ENCODE measurements at regions not wholly inside any gene's neighbourhood (a gene's known extent, or its start where the extent isn't known, plus 50 kb on each side); places are given as distances from the start of the nearest gene placed in this dataset.

DNA sequence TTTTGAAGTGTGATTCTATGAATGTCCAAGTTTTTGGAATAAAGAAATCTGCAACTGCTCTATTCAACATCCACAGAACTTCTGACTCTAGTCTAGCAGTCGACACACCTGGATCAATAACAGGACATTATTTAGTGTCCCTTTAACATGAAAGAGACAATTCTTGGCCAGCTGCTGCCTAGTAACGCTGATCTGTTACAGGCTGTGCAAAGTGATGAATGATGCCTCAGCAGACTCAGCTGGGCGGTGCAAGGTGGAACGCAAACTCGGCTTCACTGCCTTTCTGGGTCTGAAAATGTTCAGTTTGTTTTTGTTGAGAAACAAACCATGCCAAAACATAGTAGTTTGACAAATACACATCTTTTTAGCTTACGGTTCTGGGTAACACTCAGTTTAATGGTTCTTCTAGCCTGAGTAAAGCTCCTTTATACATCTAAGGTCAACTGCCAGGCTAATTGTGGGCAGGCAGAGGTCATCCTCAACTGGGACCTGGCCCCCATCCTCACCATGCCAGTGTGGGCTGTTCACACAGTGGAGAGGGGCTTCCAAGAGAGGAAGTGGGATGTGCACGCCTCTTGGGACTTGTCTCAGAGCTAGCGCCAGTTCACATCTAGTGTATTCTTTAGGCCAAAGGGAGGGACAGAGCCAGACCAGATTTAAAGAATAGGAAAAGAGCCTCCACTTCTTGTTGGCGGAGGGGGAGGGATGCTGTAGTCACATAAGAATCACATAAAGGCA is 879.7 kb downstream of the QKI start:
- DNase-seq (ENCODE audit: low read depth): no peak

DNA sequence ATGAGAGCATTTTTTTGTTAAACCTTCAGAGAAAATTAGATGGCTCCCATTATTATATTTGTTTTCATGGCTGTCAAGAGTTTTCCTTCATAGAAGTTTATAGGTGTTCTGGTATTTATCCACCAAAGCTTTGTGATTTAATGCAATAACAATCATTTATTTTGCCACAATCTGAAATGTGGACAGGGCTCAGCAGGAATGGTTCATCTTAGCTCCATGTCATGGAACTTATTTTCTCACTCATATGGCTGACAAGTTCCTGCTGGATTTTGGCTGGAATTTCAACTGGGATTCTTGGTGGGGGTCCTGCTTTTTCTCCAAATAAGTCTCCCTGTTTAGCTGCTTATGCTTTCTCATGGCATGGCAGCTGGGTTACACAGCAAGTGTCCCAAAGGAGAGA is 876.7 kb downstream of the QKI start:
- DNase-seq (ENCODE audit: low read depth): no peak

DNA sequence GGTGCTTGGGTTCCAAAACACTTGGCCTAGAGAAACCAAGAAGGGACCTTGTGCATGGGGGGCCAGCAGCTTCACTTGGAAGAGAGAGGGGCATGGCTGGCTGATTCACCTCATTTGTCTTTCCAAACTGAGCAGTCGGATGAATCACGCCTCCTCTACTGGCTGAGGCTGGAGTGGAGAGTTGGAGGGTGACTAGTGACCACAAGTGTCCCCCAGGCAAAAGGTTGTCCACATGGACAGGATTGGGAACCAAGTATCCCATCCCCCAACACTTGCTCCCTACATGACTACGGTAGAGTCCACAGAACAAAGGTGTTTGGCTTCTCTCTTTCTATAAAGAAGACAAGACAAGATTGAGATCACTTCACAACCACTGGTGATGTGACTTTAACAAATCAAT is 875.6 kb downstream of the QKI start:
- no peak for DNase-seq (ENCODE audit: low read depth)

DNA sequence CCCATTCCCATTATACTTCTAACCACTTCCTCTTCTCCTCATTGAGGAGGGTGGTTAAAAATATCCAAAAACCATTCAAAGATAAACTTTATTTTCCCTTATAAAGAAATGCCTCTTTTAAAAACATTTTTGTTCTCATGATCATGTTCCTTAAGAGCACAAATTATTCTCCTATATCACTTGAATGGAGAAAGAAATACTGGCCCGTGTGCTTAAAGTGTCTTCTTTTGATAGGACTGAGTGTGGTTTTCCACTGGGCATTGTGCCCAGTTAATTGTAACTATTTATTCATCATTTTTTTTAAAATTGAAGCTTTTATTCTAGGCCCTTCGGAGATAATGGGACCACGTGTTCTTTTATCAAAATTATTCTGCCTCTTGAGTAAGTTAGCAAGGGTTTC is 871.5 kb downstream of the QKI start:
- no peak for DNase-seq (ENCODE audit: low read depth)

DNA sequence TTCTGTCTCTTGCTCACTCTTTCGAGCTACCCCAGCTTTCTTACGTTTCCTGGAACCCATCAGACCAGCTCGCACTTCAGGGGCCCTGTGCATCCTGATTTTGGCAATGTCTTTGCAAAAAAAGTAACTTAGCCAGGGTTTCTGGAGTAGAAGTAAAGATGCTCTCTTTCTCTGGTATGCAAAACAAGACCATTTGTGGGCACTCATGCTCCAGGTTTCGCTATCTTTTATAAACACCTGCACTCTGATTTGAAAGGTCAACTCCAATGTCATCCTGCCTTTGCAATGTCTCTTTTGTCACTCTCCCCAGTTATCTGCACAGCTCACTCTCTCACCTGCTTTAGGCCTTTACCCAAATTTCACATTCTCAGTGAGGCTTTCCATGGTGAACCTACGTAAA is 869.1 kb downstream of the QKI start:
- no peak for DNase-seq (ENCODE audit: low read depth)

DNA sequence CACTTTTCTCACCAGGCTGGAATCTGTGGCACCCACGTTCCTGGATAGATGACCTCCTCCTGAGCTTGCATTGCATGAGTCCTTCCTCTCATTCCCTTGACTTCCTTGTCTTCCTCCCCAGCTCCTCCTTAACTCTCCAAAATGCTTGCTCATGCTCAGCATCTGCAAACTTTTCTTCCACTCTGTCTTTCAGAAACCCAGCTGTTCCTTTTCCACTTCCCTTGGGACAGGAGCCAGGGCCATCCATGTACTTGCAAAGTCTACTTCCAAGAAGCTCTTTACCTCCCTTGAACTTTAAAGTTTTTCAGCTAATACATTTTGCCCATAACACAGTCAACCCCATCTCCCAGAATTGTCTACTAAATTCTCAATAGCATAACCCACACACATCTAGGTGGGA is 861.7 kb downstream of the QKI start:
- DNase-seq (ENCODE audit: low read depth): no peak

DNA sequence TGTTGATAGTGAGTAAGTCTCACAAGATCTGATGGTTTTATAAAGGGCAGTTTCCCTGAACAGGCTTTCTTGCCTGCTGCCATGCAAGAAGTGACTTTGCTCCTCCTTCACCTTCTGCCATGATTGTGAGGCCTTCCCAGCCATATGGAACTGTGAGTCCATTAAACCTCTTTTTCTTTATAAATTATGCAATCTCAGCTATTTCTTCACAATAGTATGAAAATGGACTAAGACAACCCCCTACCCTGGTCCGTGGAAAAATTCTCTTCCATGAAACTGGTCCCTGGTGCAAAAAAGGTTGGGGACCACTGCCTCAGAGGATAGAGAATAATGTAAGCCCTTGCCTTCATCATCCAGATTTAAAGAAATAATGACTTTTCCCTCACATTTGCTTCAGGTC is 861.3 kb downstream of the QKI start:
- no peak for DNase-seq (ENCODE audit: low read depth)

DNA sequence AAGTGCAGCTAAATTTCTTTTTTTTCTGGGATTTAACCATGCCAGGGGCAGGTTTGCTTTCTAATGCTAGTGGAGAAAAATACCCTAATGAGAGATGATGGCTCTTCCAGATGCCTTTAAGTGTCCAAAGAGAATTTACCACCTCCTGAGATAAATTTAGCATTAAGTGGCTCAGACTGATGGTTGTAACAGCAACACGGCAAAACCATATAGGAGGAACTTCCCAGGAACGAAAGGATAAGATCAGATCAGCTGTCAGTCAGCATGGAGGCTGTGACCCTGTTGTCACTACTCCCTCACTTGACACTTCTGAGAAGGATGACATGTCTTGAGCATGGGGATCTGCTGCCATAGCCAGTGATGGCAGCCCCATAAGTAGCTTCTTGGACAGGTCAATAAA is 860.0 kb downstream of the QKI start:
- no peak for DNase-seq (ENCODE audit: low read depth)

DNA sequence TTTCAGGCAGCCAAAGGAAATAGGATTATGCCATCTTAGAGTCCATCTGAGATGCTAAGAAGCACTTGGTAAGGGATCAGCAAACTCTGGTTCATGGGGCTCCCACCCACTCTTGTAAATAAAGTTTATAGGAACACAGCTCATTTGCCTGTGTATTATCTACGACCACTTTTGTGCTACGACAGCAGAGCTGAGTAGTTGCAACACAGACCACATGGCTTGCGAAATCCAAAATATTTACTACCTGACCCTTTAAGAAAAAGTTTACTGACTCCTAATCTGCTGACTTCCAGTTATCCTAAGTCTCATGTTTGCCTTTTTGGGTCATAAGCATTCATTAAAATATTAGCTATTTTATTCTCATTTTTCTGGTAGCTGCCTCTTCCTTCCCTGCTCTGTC is 859.0 kb downstream of the QKI start:
- no peak for DNase-seq (ENCODE audit: low read depth)

DNA sequence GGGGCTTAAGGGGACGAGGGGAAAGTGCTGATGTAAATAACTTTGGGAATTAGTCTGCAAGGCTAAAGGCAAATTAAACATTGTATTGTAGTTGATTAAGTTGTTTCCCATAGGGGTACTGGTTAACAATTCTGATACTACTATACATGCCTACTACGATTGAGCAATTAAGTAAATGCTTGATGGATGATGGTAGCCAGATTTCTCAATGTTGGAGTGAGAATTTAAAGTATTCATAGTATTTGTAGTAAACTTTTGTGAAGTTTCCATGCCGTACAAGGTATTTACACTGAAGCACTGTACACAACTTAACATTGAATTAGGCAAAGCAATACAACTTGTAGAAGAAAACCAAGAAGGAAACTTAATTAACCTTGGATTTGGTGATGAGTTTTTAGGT is 852.3 kb downstream of the QKI start:
- no peak for DNase-seq (ENCODE audit: low read depth)

DNA sequence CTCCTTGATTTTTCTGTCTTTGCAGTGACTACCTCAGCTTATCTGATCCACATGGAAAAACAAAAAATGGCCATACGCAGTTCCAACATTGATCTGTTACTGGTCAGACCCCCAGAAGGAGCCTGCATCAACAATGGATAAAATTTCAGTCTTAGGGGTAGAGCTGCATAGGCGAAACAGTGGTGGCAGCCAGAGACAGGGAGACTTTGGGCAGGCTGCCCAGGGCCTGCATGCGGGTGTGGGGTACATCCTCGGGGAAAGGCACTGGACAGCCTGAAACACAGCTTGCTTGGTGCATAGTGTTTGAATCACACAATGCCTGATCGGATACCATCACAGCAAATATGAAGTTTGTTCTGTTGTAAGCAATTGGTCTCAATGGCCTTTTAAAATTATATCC is 847.8 kb downstream of the QKI start:
- no peak for DNase-seq (ENCODE audit: low read depth)

DNA sequence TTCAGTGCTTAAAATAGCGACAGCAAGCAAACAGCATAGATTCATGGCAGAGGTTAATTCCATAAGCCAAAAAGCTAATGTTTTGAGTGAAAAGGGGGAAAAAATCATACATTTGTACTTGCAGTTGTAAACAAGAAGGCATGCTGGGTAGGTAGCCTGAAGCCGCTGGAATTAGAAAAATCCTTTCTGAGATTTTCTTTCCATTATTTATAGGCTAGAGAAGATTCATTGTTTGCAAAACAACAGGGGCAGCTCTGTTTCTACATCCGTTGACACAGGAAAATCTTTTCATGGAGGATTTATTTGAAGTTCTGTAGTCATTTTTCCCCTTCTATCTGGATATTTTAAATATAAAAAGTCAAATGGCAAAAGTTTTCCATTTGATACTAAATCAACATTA is 843.9 kb downstream of the QKI start:
- DNase-seq (ENCODE audit: low read depth): no peak

DNA sequence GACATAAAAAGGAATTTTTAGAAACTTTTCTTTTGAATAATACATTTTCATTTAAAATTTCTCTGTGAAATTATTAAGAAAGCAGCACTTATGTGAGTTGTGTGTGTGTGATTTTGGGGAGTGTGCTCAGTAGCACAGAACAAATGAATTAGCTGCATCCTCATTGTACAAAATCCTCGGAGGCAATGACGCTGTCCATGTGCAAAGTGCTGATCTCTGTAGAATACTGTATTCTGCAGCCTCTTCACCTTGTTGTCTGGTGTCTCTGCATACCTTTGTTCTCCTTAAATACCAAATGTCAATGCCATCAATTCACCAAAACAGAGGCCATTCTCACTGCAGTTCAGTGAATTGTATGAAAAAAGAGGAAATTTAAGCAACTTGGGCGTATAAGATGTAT is 838.4 kb downstream of the QKI start:
- DNase-seq (ENCODE audit: low read depth): no peak

DNA sequence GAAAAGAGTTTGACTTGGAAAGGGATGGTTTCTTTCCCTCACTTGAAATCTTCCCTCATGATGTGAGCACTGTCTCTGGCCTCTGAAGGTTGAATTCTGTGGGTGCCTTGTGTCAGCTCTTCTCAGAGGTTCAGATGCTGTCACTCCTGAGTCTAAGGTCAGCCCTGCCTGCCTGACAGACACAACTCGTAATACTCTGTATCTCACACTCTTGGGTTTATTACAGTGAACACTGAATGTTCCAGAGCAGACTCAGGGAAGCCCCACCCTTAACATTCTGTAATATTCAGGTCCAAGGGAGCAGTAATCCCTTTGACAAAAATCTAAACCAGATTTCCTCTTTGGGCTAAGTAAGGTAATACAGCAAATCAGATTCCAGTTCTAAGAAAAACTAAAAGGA is 837.8 kb downstream of the QKI start:
- DNase-seq (ENCODE audit: low read depth): no peak

DNA sequence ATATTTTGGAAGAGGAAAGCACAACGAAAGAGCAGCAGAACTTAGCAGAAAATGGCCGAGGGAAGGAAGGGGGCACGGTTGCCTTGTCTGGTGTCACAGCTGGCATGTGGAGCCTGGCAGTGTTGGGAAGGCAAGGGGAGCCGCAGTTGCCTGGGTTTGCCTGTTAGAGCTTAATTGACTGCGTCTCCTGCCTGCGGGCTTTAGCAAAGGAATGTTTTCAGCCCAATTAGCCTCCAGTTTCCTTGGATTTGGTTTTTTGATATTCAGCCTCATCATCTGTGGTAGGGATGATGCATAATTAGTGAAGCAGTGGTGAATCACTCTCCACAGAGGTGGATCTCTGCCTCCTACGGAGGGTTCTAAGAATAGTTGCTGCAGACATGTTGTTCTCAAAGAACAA is 832.6 kb downstream of the QKI start:
- DNase-seq (ENCODE audit: low read depth): no peak

DNA sequence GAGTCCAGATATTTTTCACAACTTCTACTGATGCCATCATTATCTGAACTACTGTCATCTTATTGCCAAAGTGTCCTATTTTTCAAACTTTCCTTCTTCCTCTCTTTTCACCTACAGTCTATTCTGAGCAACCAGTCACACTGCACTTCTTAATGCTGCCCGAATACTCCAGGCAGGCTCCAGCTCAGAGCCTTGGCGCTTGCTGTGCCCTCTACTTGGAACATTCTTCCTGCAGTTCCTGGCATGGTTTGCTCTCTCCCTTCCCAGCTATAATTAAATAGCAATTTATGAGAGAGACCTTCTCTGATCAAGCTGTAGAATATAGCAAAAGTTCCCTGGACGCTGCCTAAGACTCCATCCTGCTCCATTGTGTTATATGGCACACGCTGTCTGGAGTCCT is 831.6 kb downstream of the QKI start:
- no peak for DNase-seq (ENCODE audit: low read depth)

DNA sequence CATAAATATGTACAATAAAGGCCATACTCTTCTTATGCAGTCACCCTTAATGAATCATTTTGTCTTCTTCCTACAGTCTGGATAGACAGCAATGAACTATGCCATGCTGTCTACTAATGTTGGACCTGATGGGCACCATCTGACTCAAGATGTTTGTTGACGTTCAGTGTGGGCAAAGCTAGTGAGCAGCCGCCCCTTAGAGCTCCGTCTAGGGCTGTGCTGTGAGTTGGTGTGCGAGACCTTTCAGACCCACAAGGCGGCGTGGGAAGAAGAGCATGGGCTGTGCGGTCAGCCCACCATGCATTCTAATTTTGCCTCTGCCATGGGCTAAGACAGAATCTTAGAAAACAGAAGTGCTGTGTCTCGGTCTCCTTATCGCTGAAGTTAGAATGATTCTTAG is 829.4 kb downstream of the QKI start:
- DNase-seq (ENCODE audit: low read depth): no peak

DNA sequence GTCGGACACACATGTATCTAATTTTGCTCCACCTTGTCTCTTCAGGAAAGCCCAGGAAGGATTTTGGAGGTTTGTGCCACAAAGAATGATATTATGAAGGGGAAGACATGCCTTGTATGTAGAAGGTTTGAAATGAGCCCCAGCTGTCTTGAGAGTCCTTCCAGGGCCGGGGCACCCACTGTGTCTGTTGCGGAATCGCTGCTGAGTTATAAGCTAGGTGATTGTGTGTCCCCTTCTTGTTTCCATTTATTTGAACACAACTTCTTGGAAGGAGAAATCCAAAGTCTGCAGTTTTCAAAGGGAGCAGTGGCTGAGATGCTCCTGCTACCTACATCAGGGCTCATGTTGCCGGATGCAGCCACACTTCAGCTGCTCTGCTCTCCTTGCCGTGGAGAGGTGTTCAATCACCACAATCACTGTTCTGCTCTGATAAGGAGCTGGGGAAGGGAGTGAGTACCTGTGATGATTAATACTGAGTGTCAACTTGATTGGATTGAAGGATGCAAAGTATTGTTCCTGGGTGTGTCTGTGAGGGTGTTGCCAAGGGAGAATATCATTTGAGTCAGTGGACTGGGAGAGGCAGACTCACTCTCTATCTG is 828.6 kb downstream of the QKI start:
- no peak for DNase-seq (ENCODE audit: low read depth)

DNA sequence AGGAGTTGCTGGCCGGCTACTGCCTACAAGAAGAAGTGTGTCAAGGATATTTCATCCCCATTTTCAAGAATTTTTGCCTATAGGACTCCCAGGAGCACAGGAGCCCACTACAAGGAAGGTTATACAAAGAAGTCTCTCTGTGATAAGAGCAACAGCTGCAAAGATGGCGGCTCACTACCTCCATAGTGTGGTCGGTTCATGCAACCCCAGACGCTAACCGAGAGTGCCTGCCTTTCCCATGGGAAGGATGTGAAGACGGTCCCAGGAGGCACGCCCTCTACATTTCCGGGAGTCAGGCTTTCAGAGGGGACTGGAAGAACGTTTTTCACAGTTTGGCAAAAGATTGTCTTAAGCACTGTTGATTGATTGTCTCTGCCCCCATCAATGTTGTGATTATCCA is 816.3 kb downstream of the QKI start:
- DNase-seq (ENCODE audit: low read depth): no peak

DNA sequence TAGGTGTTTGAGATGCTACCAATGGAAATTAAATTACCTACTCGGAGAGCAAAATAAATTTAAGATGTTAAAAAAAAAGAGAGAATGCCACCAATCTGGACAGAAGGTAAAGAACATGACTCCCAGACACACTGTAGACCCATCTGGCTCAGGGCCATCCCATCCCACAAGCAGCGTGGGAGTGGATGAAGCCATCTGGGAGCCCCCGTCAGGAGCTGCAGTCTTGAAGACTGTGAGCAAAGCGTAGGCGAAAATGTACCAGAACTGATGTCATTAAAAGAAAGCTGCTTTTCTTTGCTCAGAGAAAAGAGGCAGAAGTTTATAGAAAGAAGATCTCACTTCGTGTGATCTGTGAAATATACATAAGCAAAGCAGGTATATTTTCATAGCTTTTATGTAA is 815.7 kb downstream of the QKI start:
- DNase-seq (ENCODE audit: low read depth): no peak

DNA sequence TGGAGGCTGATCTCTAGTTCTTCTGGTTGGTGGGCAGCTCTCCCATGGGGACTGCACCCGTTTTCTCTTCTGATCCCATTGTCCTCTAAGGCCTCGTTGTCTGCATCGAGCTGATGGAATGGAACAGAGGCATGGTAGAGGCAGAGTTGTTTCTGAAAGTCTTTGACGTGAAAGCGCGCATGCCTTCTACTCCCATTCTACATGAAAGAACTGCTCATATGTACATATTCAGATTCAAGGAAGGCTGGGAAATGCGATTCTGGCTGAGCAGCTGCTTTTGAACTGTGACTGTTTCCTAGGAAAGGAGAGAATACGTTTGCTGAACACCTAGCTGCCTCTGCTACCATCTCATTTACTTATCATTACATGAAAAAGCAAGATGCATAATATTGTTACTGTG is 815.2 kb downstream of the QKI start:
- DNase-seq (ENCODE audit: low read depth): no peak

DNA sequence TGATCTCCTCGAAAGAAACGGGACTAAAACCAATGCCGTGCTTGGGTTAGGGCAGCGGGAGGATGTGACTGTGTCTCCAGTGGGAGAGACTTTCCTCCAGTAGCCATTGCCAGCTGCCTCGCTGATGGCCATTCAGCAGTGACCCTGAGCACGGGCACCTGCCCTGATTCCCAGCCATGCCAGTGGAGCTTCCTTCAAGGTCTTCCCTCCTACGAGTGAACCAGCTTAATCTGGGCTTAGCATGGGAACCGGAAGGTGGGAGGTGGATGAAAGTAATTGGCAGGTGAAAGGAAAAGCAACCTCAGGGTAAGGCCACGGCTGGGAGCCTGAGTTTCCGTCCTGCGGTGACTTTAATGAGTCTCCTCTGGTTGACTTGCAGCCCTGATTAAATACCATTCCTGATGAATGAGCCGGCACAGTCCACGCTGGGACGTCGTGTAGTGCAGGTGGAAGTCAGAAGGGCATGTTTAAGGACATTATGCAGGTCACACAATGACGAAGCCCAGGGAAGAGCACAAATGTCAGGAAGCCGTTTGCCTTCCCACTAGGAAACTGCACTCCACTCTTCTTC is 813.5 kb downstream of the QKI start:
- DNase-seq (ENCODE audit: low read depth): no peak

DNA sequence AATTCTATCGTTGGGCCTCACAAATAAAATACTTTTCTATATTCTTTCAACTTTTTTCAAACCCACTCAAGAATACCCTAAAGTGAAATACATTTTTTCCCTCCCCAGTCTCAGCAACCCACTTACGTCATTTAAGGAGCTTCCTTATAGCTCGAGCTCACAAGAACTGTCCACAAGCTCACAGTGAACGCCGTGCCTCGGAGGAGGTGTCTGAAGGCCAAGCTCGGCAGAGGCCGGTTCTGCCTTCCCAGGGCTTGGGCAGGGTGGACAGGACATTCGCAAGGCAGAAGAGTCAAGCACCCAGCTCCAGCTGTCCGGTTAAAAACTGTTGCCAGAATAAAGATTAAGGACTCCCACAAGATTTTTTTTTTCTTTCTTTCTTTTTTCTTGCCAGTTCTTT is 802.3 kb downstream of the QKI start:
- no peak for DNase-seq (ENCODE audit: low read depth)

DNA sequence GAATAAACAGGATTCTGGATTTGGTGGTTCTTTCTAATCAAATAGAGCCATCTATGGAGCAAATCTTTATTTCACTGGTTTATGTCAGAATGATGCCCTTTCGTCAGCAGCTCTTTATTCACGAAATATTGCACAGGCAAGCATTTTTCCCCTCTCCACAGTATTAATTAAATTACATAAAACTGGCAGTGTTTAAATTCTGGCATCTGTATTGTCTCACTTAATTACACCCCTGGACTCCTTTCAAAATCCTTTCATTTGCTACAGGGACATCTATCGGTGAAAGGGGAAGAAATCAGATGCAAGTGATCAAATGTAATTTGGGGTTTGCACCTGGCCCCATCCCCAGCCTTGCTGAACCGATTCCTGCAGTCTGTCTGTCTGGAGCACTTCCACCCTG is 801.9 kb downstream of the QKI start:
- no peak for DNase-seq (ENCODE audit: low read depth)
